ENCODE measurements at regions not wholly inside any gene's neighbourhood (a gene's known extent, or its start where the extent isn't known, plus 50 kb on each side); places are given as distances from the start of the nearest gene placed in this dataset.

- no peaks in the 10 kb centered on the region for H3K9me3 ChIP-seq
- no peaks in the 10 kb centered on the region for H3K27me3 ChIP-seq
- TF ChIP-seq POLR2A (IDR thresholded peaks at IDR 0.05) (no peak), CTCF (IDR thresholded peaks at IDR 0.05) (no peak)
- H3K36me3 ChIP-seq, result no peaks in the 10 kb centered on the region
- H3K27ac ChIP-seq, result no peak overlapping the region
- H3K4me3 ChIP-seq, result no peak overlapping the region
- DNase-seq, result no peak
- H3K4me1 ChIP-seq, result peaks cover 0 to 4% (median 0%) of the 10 kb centered on the region in 4 donors
Measured at GRCh38 chr15:94000606-94001005, 230.8 kb upstream of the MCTP2 start.

DNA sequence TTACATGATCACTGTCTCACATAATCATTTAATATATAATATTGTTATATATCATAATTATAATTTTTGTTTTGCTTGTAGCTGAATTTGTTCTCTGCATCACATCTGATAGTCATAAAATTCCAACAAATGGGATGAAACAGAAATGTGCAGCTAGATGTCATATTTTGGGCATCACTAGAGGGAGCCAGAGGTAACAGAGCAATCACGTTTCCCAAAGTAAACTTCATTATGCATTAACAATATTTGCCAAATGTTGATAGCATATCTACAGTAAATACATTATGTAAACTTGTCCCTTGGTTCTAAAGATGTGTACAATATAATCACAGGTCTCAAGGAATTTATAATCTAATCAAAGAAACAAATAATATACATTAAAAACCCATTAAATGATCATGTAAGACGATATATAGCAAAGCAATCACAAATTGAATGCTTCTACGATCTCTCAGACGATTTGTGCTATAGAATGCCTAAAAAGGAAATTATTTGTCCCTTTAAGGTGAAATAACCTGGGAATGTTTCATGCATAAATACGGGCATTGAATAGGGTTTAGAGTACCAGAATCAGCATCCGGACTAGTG is 234.2 kb upstream of the MCTP2 start:
- DNase-seq, result no peak
- no peaks in the 10 kb centered on the region for H3K36me3 ChIP-seq
- H3K27ac ChIP-seq, result no peak overlapping the region
- no peaks in the 10 kb centered on the region for H3K27me3 ChIP-seq
- H3K9me3 ChIP-seq, result no peaks in the 10 kb centered on the region
- H3K4me1 ChIP-seq, result no peaks in the 10 kb centered on the region
- peak in 5 of 6 experiments; percentile 32 to 71 (median 60) for TF ChIP-seq CTCF (IDR thresholded peaks at IDR 0.05)
- TF ChIP-seq POLR2A (IDR thresholded peaks at IDR 0.05), result no peak
- no peak overlapping the region for H3K4me3 ChIP-seq

DNA sequence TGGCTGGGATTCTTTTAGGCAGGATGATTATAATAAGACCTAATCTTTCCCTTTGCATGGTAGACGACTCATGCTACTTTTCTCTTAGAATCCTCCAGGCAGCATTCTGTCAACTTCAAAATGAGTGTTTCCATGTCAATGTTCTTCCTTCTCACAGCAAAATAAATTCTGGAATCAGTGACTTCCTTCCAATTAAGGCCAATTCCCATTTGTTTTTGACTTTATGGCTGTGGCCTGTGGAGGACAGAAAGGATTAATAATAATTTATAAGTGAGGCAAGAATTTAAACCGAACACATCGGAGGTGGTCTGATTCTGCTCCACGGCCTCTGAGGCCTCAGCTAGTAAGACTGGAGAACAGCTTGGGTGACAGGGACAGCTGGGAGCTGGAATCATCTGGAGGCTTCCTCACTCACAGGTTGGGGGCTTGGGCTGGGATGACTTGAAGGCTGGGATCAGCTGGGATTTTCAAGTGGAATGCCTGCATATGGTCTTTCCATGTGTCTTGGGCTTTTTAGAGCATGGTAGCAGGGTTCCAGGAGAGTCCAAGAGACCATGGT is 241.8 kb upstream of the MCTP2 start:
- Histone ChIP-seq H3K27ac (no peak overlapping the region), H3K27me3 (no peaks in the 10 kb centered on the region), H3K4me3 (no peak overlapping the region), H3K4me1 (no peaks in the 10 kb centered on the region), H3K36me3 (no peaks in the 10 kb centered on the region), H3K9me3 (no peaks in the 10 kb centered on the region)
- DNase-seq, result no peak
- TF ChIP-seq CTCF (IDR thresholded peaks at IDR 0.05) (no peak), POLR2A (IDR thresholded peaks at IDR 0.05) (no peak)

GRCh38 chr15:93987068-93987467 is 244.3 kb upstream of the MCTP2 start:
- TF ChIP-seq CTCF (IDR thresholded peaks at IDR 0.05) (no peak), POLR2A (IDR thresholded peaks at IDR 0.05) (no peak)

GRCh38 chr15:93986400-93986984 is 244.9 kb upstream of the MCTP2 start:
- H3K27ac ChIP-seq, result no peak overlapping the region

More at GRCh38 chr15:93987068-93987467, 244.3 kb upstream of the MCTP2 start:
- no peak overlapping the region for H3K4me3 ChIP-seq
- DNase-seq, result peak in 1 of 3 donors; percentile 58
- no peaks in the 10 kb centered on the region for H3K4me1 ChIP-seq
- H3K36me3 ChIP-seq, result no peaks in the 10 kb centered on the region
- no peaks in the 10 kb centered on the region for H3K27me3 ChIP-seq
- H3K27ac ChIP-seq, result no peak overlapping the region
- H3K9me3 ChIP-seq, result no peaks in the 10 kb centered on the region

More at GRCh38 chr15:93986400-93986984, 244.9 kb upstream of the MCTP2 start:
- Histone ChIP-seq H3K9me3 (no peaks in the 10 kb centered on the region), H3K4me1 (no peaks in the 10 kb centered on the region), H3K27me3 (no peaks in the 10 kb centered on the region), H3K4me3 (no peak overlapping the region), H3K36me3 (no peaks in the 10 kb centered on the region)
- no peak for TF ChIP-seq CTCF (IDR thresholded peaks at IDR 0.05)
- no peak for TF ChIP-seq POLR2A (IDR thresholded peaks at IDR 0.05)
- no peak for DNase-seq
